ENCODE measurements at regions not wholly inside any gene's neighbourhood (a gene's known extent, or its start where the extent isn't known, plus 50 kb on each side); places are given as distances from the start of the nearest gene placed in this dataset.

DNA sequence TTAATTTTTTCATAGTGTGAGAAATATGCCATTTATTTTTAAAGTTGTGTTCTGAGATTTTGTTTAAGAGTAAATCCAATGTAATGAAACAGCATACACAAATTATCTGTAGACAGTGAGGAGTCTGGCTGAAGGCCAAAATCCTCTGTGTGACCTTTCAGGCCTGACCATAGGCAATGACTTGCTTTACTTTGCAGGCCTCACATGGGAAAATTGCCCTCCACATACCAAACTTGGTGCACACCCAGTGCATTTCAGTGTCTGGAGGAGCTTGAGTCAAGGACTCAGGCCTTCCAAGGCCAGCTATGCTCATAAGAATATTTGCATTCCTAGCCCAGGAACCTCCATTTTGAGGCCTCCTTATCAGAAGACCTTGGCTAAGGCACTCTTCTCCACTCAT lies 430.1 kb downstream of the GABRG1 start:
- H3K4me1 ChIP-seq (ENCODE audit: control insufficient read depth in 1 of 2, insufficient read depth in 2 of 2, low read length in 2 of 2), result no peaks in the 10 kb centered on the region
- H3K27ac ChIP-seq (ENCODE audit: low read length), result no peak overlapping the region
- no peaks in the 10 kb centered on the region for H3K36me3 ChIP-seq (ENCODE audit: control insufficient read depth in 1 of 2, insufficient read depth in 2 of 2, low read length in 2 of 2)
- H3K4me3 ChIP-seq (ENCODE audit: low read depth in 1 of 2, low read length in 2 of 2), result no peak overlapping the region
- no peaks in the 10 kb centered on the region for H3K27me3 ChIP-seq (ENCODE audit: low read depth, low read length)
- no peaks in the 10 kb centered on the region for H3K9me3 ChIP-seq (ENCODE audit: control insufficient read depth in 1 of 2, low read length in 2 of 2)

DNA sequence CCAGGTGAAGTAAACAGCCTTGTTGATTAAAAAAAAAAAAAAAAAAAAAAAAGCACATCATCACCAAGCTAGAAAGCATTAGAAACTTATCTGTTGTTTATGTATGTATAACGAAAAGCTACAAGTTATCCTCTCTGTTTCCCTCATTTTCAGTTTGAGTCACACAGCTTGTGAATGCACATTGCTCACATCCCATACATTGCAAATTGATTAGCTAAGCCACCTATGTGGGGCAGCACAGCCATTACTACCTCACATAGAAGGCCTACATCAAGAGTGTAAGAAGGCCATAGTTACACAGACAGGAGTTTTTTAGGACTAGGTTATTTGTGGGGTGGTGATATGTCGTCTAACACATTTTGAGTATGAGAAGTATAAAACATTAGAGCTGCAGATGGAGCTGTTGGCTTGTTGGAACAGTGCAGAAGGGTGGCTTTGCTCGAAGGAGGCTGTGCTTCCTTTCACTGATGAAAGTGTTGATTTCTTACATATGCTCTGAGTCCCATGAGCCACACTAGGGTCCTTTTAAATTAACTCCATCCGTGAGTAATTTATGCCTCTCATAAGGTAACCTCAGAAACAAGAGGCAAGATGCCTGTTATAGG lies 431.6 kb downstream of the GABRG1 start:
- Histone ChIP-seq H3K4me3 (ENCODE audit: low read depth in 1 of 2, low read length in 2 of 2) (no peak overlapping the region), H3K27me3 (ENCODE audit: low read depth, low read length) (no peaks in the 10 kb centered on the region), H3K27ac (ENCODE audit: low read length) (no peak overlapping the region), H3K4me1 (ENCODE audit: control insufficient read depth in 1 of 2, insufficient read depth in 2 of 2, low read length in 2 of 2) (no peaks in the 10 kb centered on the region), H3K36me3 (ENCODE audit: control insufficient read depth in 1 of 2, insufficient read depth in 2 of 2, low read length in 2 of 2) (no peaks in the 10 kb centered on the region), H3K9me3 (ENCODE audit: control insufficient read depth in 1 of 2, low read length in 2 of 2) (no peaks in the 10 kb centered on the region)

DNA sequence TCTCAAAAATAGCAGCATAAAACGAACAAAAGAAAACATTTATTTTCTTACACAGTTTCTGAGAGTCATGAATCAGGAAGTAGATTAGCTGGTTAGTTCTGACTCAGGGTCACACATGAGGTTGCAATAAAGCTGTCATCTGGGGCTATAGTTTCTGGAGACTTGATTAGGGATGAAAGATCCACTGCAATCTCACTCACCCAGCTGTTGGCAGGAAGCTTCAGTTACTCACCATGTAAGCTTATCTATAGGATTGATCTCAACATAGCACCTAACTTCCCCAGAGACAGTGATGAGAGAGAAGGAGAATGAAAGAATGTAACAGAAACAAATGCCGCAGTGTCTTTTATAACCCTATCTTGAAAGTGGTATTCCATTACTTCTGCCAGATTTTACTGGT lies 435.5 kb downstream of the GABRG1 start:
- H3K36me3 ChIP-seq (ENCODE audit: control insufficient read depth in 1 of 2, insufficient read depth in 2 of 2, low read length in 2 of 2), result no peaks in the 10 kb centered on the region
- H3K4me1 ChIP-seq (ENCODE audit: control insufficient read depth in 1 of 2, insufficient read depth in 2 of 2, low read length in 2 of 2), result no peaks in the 10 kb centered on the region
- H3K27me3 ChIP-seq (ENCODE audit: low read depth, low read length), result no peaks in the 10 kb centered on the region
- H3K27ac ChIP-seq (ENCODE audit: low read length), result no peak overlapping the region
- H3K9me3 ChIP-seq (ENCODE audit: control insufficient read depth in 1 of 2, low read length in 2 of 2), result no peaks in the 10 kb centered on the region
- no peak overlapping the region for H3K4me3 ChIP-seq (ENCODE audit: low read depth in 1 of 2, low read length in 2 of 2)

DNA sequence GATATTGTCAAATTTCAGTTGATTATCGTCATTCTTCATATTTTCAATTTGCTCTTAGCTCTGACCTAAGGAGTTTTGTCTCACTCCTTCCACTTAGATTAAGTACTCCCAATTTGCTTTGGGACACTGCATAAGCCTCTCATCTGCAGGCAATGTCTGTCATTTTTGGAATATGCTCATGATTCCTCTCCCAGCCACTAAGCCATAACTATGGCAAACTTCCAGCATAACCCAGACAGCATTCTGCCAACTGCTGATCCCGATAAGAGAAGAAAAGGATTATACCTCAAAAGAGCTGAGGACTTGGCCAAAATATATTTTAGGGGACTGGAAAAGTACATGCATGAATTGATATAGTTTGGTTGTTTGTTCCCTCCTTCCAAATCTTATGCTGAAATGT lies 444.4 kb downstream of the GABRG1 start:
- H3K9me3 ChIP-seq (ENCODE audit: control insufficient read depth in 1 of 2, low read length in 2 of 2), result no peaks in the 10 kb centered on the region

DNA sequence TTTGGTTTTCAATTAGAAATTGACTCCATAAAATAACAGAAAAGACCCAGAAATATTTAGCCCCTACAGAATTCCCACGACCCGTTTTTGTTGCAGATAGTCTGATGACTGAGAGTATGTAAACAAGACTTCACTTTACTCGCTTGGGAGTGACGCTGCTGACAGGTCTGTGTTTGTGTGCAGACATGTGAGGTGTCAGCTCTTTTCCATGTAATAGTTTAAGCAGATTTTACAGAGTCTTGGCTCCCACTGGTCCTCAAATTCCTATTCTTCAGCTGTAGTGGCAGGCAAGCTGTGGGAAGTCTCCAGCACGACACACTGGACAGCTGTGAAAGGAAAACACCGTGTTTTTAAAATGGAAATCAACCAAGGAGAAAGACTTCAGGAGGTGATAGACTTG lies 455.7 kb downstream of the GABRG1 start:
- no peaks in the 10 kb centered on the region for H3K36me3 ChIP-seq (ENCODE audit: control insufficient read depth in 1 of 2, insufficient read depth in 2 of 2, low read length in 2 of 2)
- no peak overlapping the region for H3K27ac ChIP-seq (ENCODE audit: low read length)
- H3K4me3 ChIP-seq (ENCODE audit: low read depth in 1 of 2, low read length in 2 of 2), result no peak overlapping the region
- peaks cover 0 to 9% of the 10 kb centered on the region in 2 donors for H3K4me1 ChIP-seq (ENCODE audit: control insufficient read depth in 1 of 2, insufficient read depth in 2 of 2, low read length in 2 of 2)
- no peaks in the 10 kb centered on the region for H3K27me3 ChIP-seq (ENCODE audit: low read depth, low read length)
- H3K9me3 ChIP-seq (ENCODE audit: control insufficient read depth in 1 of 2, low read length in 2 of 2), result no peaks in the 10 kb centered on the region

More for the DNA sequence above, 444.4 kb downstream of the GABRG1 start:
- Histone ChIP-seq H3K4me3 (ENCODE audit: low read depth in 1 of 2, low read length in 2 of 2) (no peak overlapping the region), H3K27ac (ENCODE audit: low read length) (no peak overlapping the region), H3K27me3 (ENCODE audit: low read depth, low read length) (no peaks in the 10 kb centered on the region), H3K4me1 (ENCODE audit: control insufficient read depth in 1 of 2, insufficient read depth in 2 of 2, low read length in 2 of 2) (no peaks in the 10 kb centered on the region), H3K36me3 (ENCODE audit: control insufficient read depth in 1 of 2, insufficient read depth in 2 of 2, low read length in 2 of 2) (no peaks in the 10 kb centered on the region)

DNA sequence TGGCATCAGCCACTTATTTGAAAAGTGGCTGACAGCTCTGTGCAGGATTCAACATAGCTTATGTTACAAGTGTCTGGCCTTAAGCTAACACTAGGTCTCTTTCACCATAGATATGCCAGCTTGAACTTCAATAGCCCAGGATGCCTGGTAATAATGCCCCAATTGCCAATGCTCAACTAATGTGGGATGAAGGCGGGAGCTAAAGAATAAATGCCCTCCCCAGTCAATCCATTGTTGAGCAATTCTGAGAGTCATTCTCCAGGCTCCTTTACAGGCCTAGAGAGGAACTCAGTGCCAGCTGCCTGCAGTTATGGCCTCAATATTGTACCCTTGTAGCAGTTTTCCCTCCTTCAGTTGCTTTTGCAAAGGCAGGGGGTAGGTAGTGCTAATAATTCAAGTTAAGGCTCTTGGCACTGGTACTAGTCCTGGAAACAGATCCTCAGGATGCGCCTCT lies 460.2 kb downstream of the GABRG1 start:
- Histone ChIP-seq H3K9me3 (ENCODE audit: control insufficient read depth in 1 of 2, low read length in 2 of 2) (no peaks in the 10 kb centered on the region), H3K36me3 (ENCODE audit: control insufficient read depth in 1 of 2, insufficient read depth in 2 of 2, low read length in 2 of 2) (no peaks in the 10 kb centered on the region), H3K27me3 (ENCODE audit: low read depth, low read length) (no peaks in the 10 kb centered on the region), H3K27ac (ENCODE audit: low read length) (no peak overlapping the region), H3K4me1 (ENCODE audit: control insufficient read depth in 1 of 2, insufficient read depth in 2 of 2, low read length in 2 of 2) (peaks cover 0 to 14% of the 10 kb centered on the region in 2 donors), H3K4me3 (ENCODE audit: low read depth in 1 of 2, low read length in 2 of 2) (no peak overlapping the region)

DNA sequence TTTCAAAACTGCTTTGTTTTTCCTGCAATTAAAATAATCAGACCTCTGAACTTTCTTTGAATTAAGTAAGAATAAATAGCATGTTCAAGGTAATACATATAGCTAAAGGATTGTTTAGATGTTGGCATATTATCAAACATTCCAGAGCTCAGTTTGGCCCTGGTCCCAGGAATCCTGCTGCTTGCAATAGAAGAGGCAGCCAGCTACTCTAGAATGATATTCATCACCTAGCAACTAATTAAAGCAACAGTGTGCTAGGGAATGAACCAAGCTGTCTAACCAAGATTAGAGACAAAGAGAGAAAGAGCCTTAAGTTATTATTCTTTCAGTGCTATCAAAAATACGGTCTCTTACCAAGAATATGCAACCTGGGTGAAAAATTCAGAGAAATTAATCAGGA lies 460.9 kb downstream of the GABRG1 start:
- H3K4me1 ChIP-seq (ENCODE audit: control insufficient read depth in 1 of 2, insufficient read depth in 2 of 2, low read length in 2 of 2), result peaks cover 0 to 14% of the 10 kb centered on the region in 2 donors
- H3K9me3 ChIP-seq (ENCODE audit: control insufficient read depth in 1 of 2, low read length in 2 of 2), result no peaks in the 10 kb centered on the region
- no peak overlapping the region for H3K27ac ChIP-seq (ENCODE audit: low read length)
- H3K4me3 ChIP-seq (ENCODE audit: low read depth in 1 of 2, low read length in 2 of 2), result no peak overlapping the region
- no peaks in the 10 kb centered on the region for H3K36me3 ChIP-seq (ENCODE audit: control insufficient read depth in 1 of 2, insufficient read depth in 2 of 2, low read length in 2 of 2)
- H3K27me3 ChIP-seq (ENCODE audit: low read depth, low read length), result no peaks in the 10 kb centered on the region

DNA sequence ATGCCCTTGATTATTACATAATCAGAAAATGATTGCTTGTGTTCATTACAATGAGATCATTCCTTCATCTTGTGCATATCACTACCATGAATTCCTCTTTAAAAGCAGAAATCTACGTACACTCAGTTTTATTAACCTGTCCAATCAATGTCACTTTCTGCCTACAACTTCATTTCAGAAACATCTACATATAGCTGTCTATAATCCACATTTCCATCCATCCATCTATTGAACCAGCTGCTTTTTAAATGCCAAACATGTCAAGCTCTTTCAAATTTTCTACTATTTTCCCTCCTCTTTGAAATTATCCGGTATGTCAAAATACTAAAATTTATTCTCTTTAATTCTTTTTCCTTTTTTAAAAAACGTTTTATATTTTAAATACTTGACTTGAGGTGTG lies 462.0 kb downstream of the GABRG1 start:
- Histone ChIP-seq H3K27ac (ENCODE audit: low read length) (no peak overlapping the region), H3K4me3 (ENCODE audit: low read depth in 1 of 2, low read length in 2 of 2) (no peak overlapping the region), H3K9me3 (ENCODE audit: control insufficient read depth in 1 of 2, low read length in 2 of 2) (no peaks in the 10 kb centered on the region), H3K36me3 (ENCODE audit: control insufficient read depth in 1 of 2, insufficient read depth in 2 of 2, low read length in 2 of 2) (no peaks in the 10 kb centered on the region), H3K27me3 (ENCODE audit: low read depth, low read length) (no peaks in the 10 kb centered on the region), H3K4me1 (ENCODE audit: control insufficient read depth in 1 of 2, insufficient read depth in 2 of 2, low read length in 2 of 2) (peaks cover 0 to 14% of the 10 kb centered on the region in 2 donors)

DNA sequence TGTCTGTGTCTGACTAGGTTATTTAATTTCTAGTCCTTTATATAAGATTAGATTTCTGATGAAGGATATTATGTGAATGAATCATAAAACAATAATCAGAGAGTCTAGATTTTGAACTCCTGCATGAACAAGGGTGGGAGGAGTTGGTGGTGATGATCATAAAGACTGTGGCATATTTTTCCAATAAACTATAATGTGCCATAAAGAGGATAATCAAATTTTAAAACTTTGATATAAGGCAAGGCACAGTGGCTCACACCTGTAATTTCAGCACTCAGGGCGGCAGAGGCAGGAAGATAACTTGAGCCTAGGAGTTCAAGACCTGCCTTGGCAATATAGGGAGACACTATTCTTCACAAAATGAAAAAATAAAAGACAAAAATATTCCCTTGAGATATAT lies 473.3 kb downstream of the GABRG1 start:
- Histone ChIP-seq H3K9me3 (ENCODE audit: control insufficient read depth in 1 of 2, low read length in 2 of 2) (no peaks in the 10 kb centered on the region), H3K4me1 (ENCODE audit: control insufficient read depth in 1 of 2, insufficient read depth in 2 of 2, low read length in 2 of 2) (no peaks in the 10 kb centered on the region), H3K4me3 (ENCODE audit: low read depth in 1 of 2, low read length in 2 of 2) (no peak overlapping the region), H3K27ac (ENCODE audit: low read length) (no peak overlapping the region), H3K36me3 (ENCODE audit: control insufficient read depth in 1 of 2, insufficient read depth in 2 of 2, low read length in 2 of 2) (no peaks in the 10 kb centered on the region), H3K27me3 (ENCODE audit: low read depth, low read length) (no peaks in the 10 kb centered on the region)

DNA sequence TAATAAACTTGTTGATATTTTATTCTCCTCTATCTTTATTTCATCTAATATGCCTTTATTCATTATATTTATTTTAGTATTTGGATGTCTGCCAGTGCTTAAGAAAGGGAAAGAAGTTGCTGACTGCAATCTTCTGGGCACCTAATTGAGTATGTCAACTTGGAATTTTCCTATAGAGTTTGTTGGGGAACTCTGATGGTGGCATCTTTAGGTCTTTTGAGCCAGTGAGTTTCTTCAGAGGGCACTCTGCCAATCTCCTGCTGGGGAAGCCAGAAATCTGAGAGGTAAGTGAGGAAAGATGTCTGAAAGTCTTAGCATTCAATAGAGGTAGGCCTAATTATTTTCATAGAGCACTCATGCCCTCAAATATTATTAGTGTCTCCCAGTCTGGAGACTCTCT lies 475.0 kb downstream of the GABRG1 start:
- no peaks in the 10 kb centered on the region for H3K27me3 ChIP-seq (ENCODE audit: low read depth, low read length)
- H3K4me1 ChIP-seq (ENCODE audit: control insufficient read depth in 1 of 2, insufficient read depth in 2 of 2, low read length in 2 of 2), result no peaks in the 10 kb centered on the region
- H3K4me3 ChIP-seq (ENCODE audit: low read depth in 1 of 2, low read length in 2 of 2), result no peak overlapping the region
- no peaks in the 10 kb centered on the region for H3K9me3 ChIP-seq (ENCODE audit: control insufficient read depth in 1 of 2, low read length in 2 of 2)
- H3K27ac ChIP-seq (ENCODE audit: low read length), result no peak overlapping the region
- H3K36me3 ChIP-seq (ENCODE audit: control insufficient read depth in 1 of 2, insufficient read depth in 2 of 2, low read length in 2 of 2), result no peaks in the 10 kb centered on the region

DNA sequence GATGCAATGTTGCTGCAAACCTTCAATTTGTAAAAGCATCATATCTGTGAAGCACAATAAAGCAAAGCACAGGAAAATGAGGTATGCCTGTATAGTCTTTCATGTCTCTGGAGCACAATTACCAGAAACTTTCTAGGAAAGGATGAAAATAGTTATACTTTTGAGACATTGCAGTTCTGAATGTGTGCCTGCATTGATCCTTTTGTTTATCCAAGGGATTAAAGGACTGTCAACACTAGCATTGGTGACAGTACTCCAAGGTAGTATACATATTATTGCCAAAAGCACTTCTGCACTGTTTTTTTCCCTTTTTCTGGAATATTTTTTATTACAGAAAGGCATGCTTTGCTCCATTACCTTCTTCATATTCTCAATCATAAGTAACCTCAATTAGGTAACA lies 476.0 kb downstream of the GABRG1 start:
- no peak overlapping the region for H3K27ac ChIP-seq (ENCODE audit: low read length)
- no peaks in the 10 kb centered on the region for H3K9me3 ChIP-seq (ENCODE audit: control insufficient read depth in 1 of 2, low read length in 2 of 2)
- H3K4me3 ChIP-seq (ENCODE audit: low read depth in 1 of 2, low read length in 2 of 2), result no peak overlapping the region

DNA sequence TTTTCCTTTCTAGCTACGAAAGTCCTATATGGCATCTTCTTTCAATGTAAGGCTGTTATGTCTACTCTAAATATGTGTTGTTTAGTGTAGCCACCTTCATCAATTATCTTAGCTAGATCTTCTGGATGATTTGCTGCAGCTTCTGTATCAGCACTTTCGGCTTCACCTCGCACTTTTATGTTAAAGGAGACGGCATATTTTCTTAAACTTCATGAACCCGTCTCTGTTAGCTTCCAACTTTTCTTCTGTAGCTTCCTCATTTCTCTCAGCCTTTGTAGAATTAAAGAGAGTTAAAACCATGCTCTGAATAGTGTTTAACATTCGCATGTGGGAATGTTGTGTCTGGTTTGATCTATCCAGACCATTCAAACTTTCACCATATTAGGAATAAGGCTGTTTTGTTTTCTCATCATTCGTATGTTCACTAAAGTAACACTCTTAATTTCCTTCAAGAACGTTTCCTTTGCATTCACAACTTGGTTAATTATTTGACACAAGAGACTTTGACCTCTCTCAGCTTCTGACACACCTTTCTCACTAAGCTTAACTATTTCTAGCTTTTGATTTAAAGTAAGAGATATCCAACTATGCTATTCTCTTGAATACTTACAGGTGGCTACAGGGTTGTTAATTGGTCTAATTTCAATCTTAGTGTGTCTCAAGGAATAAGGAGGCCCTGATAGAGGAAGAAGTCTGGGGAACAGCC lies 476.8 kb downstream of the GABRG1 start:
- no peaks in the 10 kb centered on the region for H3K36me3 ChIP-seq (ENCODE audit: control insufficient read depth in 1 of 2, insufficient read depth in 2 of 2, low read length in 2 of 2)
- H3K9me3 ChIP-seq (ENCODE audit: control insufficient read depth in 1 of 2, low read length in 2 of 2), result no peaks in the 10 kb centered on the region
- peak overlapping the region in 1 of 2 donors; percentile 16 for H3K4me3 ChIP-seq (ENCODE audit: low read depth in 1 of 2, low read length in 2 of 2)
- no peak overlapping the region for H3K27ac ChIP-seq (ENCODE audit: low read length)
- H3K27me3 ChIP-seq (ENCODE audit: low read depth, low read length), result no peaks in the 10 kb centered on the region
- no peaks in the 10 kb centered on the region for H3K4me1 ChIP-seq (ENCODE audit: control insufficient read depth in 1 of 2, insufficient read depth in 2 of 2, low read length in 2 of 2)

More for the DNA sequence above, 476.0 kb downstream of the GABRG1 start:
- H3K36me3 ChIP-seq (ENCODE audit: control insufficient read depth in 1 of 2, insufficient read depth in 2 of 2, low read length in 2 of 2), result no peaks in the 10 kb centered on the region
- H3K4me1 ChIP-seq (ENCODE audit: control insufficient read depth in 1 of 2, insufficient read depth in 2 of 2, low read length in 2 of 2), result no peaks in the 10 kb centered on the region
- no peaks in the 10 kb centered on the region for H3K27me3 ChIP-seq (ENCODE audit: low read depth, low read length)
